A673 (cell line): ENCODE measurements at regions not wholly inside any gene's neighbourhood (a gene's known extent, or its start where the extent isn't known, plus 50 kb on each side); places are given as distances from the start of the nearest gene placed in this dataset.
"Not testable (repeated sequence)": the region's sequence is repeated elsewhere in the genome, so short reads cannot be mapped to it uniquely, and the experiment has no call there.

Experiments used
- EZH2 ChIP-seq: fragments of 200-600 bp; sonication (generic); IDR thresholded peaks from 2 replicates; pipeline ENCODE4 v1.6.1; 2017; ENCODE audit warnings: borderline replicate concordance, low read depth, mild to moderate bottlenecking, mixed read lengths, antibody characterized with exemption, low read length; ENCODE audit not compliant: poor library complexity, severe bottlenecking
- TF ChIP-seq, protein P1 (sequence below): fragments of 300-800, 200-600 bp; sonication (generic); conservative IDR thresholded peaks from 2 replicates; pipeline ENCODE4 v1.5.1; 2017; ENCODE audit warnings: low read depth, mild to moderate bottlenecking, antibody characterized with exemption, low read length, moderate library complexity, mixed read lengths

DNA sequence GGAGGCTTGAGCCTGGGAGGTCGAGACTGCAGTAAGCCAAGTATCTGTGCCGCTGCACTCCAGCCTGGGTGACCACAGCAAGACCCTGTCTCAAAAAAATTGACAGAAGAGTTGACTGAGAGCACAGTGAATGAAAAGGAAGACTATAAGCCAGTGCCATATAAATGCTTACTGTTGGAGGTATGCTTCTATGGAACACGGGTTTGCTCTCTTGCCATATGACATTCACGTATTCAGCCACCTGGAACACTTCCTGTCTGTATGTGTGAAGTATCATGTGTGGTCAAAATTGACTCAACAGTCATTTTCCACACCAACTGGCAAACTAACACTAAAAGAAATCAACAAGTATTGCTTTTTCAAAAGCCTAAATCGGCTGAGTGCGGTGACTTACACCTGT, 71.1 kb upstream of the SPN start:
- TF ChIP-seq, protein P1, sequence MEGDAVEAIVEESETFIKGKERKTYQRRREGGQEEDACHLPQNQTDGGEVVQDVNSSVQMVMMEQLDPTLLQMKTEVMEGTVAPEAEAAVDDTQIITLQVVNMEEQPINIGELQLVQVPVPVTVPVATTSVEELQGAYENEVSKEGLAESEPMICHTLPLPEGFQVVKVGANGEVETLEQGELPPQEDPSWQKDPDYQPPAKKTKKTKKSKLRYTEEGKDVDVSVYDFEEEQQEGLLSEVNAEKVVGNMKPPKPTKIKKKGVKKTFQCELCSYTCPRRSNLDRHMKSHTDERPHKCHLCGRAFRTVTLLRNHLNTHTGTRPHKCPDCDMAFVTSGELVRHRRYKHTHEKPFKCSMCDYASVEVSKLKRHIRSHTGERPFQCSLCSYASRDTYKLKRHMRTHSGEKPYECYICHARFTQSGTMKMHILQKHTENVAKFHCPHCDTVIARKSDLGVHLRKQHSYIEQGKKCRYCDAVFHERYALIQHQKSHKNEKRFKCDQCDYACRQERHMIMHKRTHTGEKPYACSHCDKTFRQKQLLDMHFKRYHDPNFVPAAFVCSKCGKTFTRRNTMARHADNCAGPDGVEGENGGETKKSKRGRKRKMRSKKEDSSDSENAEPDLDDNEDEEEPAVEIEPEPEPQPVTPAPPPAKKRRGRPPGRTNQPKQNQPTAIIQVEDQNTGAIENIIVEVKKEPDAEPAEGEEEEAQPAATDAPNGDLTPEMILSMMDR, result not testable (repeated sequence)
- not testable (repeated sequence) for TF ChIP-seq EZH2
